Fibroblast of lung (primary cell): ENCODE measurements at regions not wholly inside any gene's neighbourhood (a gene's known extent, or its start where the extent isn't known, plus 50 kb on each side); places are given as distances from the start of the nearest gene placed in this dataset.

Experiments used
- DNase-seq, 2 donors: peaks; one replicate each; pipeline versions ENCODE4 v3.0.0 to v3.0.0-alpha.2; 2010; ENCODE audit warnings: low read depth in 2 of 2
- H2AFZ ChIP-seq: 2 replicates; pipeline ENCODE4 v1.5.1; 2012; ENCODE audit warnings: low read length, control low read depth, inconsistent platforms
- H3K27ac ChIP-seq: 2 replicates; pipeline ENCODE4 v1.5.1; 2011; ENCODE audit warnings: low read length, control low read depth; ENCODE audit not compliant: insufficient read depth
- H3K27me3 ChIP-seq: 2 replicates; pipeline ENCODE4 v1.5.1; 2011; ENCODE audit warnings: mild to moderate bottlenecking, low read length; ENCODE audit not compliant: control insufficient read depth, insufficient read depth
- H3K36me3 ChIP-seq: 2 replicates; pipeline ENCODE4 v1.5.1; 2011; ENCODE audit warnings: low read length; ENCODE audit not compliant: control insufficient read depth, insufficient read depth
- H3K4me1 ChIP-seq: 2 replicates; pipeline ENCODE4 v1.5.1; 2011; ENCODE audit warnings: low read length; ENCODE audit not compliant: control insufficient read depth, insufficient read depth; ENCODE audit errors: extremely low read depth
- H3K4me2 ChIP-seq: 2 replicates; pipeline ENCODE4 v1.5.1; 2011; ENCODE audit warnings: low read length, control low read depth; ENCODE audit not compliant: insufficient read depth; ENCODE audit errors: extremely low read depth
- H3K4me3 ChIP-seq, 4 experiments: fragments of 200-600 bp in 1 of 4; sonication (generic) in 1 of 4; replicated peaks in 1 of 4; 2 replicates each; pipeline ENCODE4 v1.5.1; 2011 to 2016; ENCODE audit warnings: low read length in 4 of 4, low read depth in 3 of 4, mild to moderate bottlenecking in 3 of 4, control low read depth in 2 of 4, inconsistent platforms in 1 of 4, mixed read lengths in 1 of 4; ENCODE audit not compliant: insufficient read depth in 1 of 4; ENCODE audit errors: control extremely low read depth in 1 of 4
- H3K79me2 ChIP-seq: 2 replicates; pipeline ENCODE4 v1.5.1; 2012; ENCODE audit warnings: mild to moderate bottlenecking, low read length, inconsistent platforms; ENCODE audit not compliant: control insufficient read depth, insufficient read depth
- H3K9ac ChIP-seq: 2 replicates; pipeline ENCODE4 v1.5.1; 2011; ENCODE audit warnings: mild to moderate bottlenecking, low read length, control low read depth; ENCODE audit not compliant: insufficient read depth
- H3K9me3 ChIP-seq: 2 replicates; pipeline ENCODE4 v1.5.1; 2012; ENCODE audit warnings: low read depth, low read length; ENCODE audit not compliant: control insufficient read depth, insufficient read depth
- H4K20me1 ChIP-seq: 2 replicates; pipeline ENCODE4 v1.5.1; 2011; ENCODE audit warnings: low read length; ENCODE audit not compliant: control insufficient read depth, insufficient read depth; ENCODE audit errors: extremely low read depth
- CTCF ChIP-seq, 2 donors: IDR thresholded peaks in 1 of 2; conservative IDR thresholded peaks in 1 of 2; 1 replicate in 1 of 2; 2 replicates in 1 of 2; pipeline ENCODE4 v1.5.1; 2011 to 2012; ENCODE audit warnings: low read length in 2 of 2, control low read depth in 1 of 2, inconsistent platforms in 1 of 2, low read depth in 1 of 2, mild to moderate bottlenecking in 1 of 2
- EZH2 ChIP-seq: IDR thresholded peaks from 2 replicates; pipeline ENCODE4 v1.5.1; 2012; ENCODE audit warnings: low read length, control low read depth, mild to moderate bottlenecking; ENCODE audit errors: missing control alignments

- no peaks in the 10 kb centered on the region for H3K79me2 ChIP-seq
- no peak for DNase-seq
- no peaks in the 10 kb centered on the region for H3K27me3 ChIP-seq
- no peaks in the 10 kb centered on the region for H3K36me3 ChIP-seq
- H3K27ac ChIP-seq, result no peak overlapping the region
- no peaks in the 10 kb centered on the region for H3K4me1 ChIP-seq
- no peak overlapping the region for H3K4me2 ChIP-seq
- TF ChIP-seq CTCF (conservative IDR thresholded peaks at IDR 0.05 in 1 of 2, IDR thresholded peaks at IDR 0.05 in 1 of 2; ENCODE audit: low read depth in 1 of 2, low read length in 2 of 2) (no peak), EZH2 (no peak)
- H4K20me1 ChIP-seq, result no peaks in the 10 kb centered on the region
- no peaks in the 10 kb centered on the region for H3K9me3 ChIP-seq
- no peak overlapping the region for H3K4me3 ChIP-seq
- no peak overlapping the region for H2AFZ ChIP-seq
- H3K9ac ChIP-seq, result no peak overlapping the region
Observed at GRCh38 chr2:119104414-119104813, 54.1 kb downstream of the C1QL2 start.

GRCh38 chr2:119102964-119103363 is 55.6 kb downstream of the C1QL2 start:
- Histone ChIP-seq H4K20me1 (no peaks in the 10 kb centered on the region), H3K79me2 (no peaks in the 10 kb centered on the region), H3K4me1 (no peaks in the 10 kb centered on the region), H3K4me2 (no peak overlapping the region), H3K9ac (no peak overlapping the region), H3K36me3 (no peaks in the 10 kb centered on the region), H2AFZ (no peak overlapping the region), H3K4me3 (no peak overlapping the region), H3K27me3 (no peaks in the 10 kb centered on the region), H3K9me3 (no peaks in the 10 kb centered on the region), H3K27ac (no peak overlapping the region)
- DNase-seq, result no peak
- TF ChIP-seq EZH2 (no peak), CTCF (conservative IDR thresholded peaks at IDR 0.05 in 1 of 2, IDR thresholded peaks at IDR 0.05 in 1 of 2; ENCODE audit: low read depth in 1 of 2, low read length in 2 of 2) (no peak)

GRCh38 chr2:119088416-119088815 is 70.1 kb downstream of the C1QL2 start:
- no peaks in the 10 kb centered on the region for H4K20me1 ChIP-seq
- H2AFZ ChIP-seq, result no peak overlapping the region
- no peaks in the 10 kb centered on the region for H3K36me3 ChIP-seq
- no peak for DNase-seq
- no peak overlapping the region for H3K4me3 ChIP-seq
- no peaks in the 10 kb centered on the region for H3K27me3 ChIP-seq
- TF ChIP-seq EZH2 (no peak), CTCF (conservative IDR thresholded peaks at IDR 0.05 in 1 of 2, IDR thresholded peaks at IDR 0.05 in 1 of 2; ENCODE audit: low read depth in 1 of 2, low read length in 2 of 2) (no peak)
- no peak overlapping the region for H3K4me2 ChIP-seq
- H3K9ac ChIP-seq, result no peak overlapping the region
- H3K4me1 ChIP-seq, result no peaks in the 10 kb centered on the region
- no peaks in the 10 kb centered on the region for H3K9me3 ChIP-seq
- no peaks in the 10 kb centered on the region for H3K79me2 ChIP-seq
- no peak overlapping the region for H3K27ac ChIP-seq
